GM23338 (cell line): ENCODE measurements at regions not wholly inside any gene's neighbourhood (a gene's known extent, or its start where the extent isn't known, plus 50 kb on each side); places are given as distances from the start of the nearest gene placed in this dataset.

Experiments
- ATAC-seq: fragments of 200-7000 bp; cut with Tn5 transposase; 3 replicates; pipeline ENCODE4 v1.9.1; 2020
- DNase-seq: peaks from one replicate; pipeline ENCODE4 v3.0.0-alpha.2; 2015; ENCODE audit warnings: low spot score
- H2AFZ ChIP-seq: fragments of 200-600 bp; sonication (generic); 2 replicates; pipeline ENCODE4 v1.8.0; 2016; ENCODE audit warnings: antibody characterized with exemption, mild to moderate bottlenecking, moderate library complexity
- H3F3A ChIP-seq: fragments of 200-600 bp; sonication (generic); replicated peaks from 2 replicates; pipeline ENCODE4 v1.8.0; 2017; ENCODE audit warnings: antibody characterized with exemption, mixed run types, low read depth
- H3K27ac ChIP-seq: fragments of 200-600 bp; sonication (generic); 2 replicates; pipeline ENCODE4 v1.6.1; 2016; ENCODE audit warnings: low read depth
- H3K27me3 ChIP-seq: fragments of 200-600 bp; sonication (generic); 2 replicates; pipeline ENCODE4 v1.8.0; 2016; ENCODE audit warnings: mild to moderate bottlenecking, mixed run types, moderate library complexity; ENCODE audit not compliant: insufficient read depth
- H3K36me3 ChIP-seq: fragments of 200-600 bp; sonication (generic); 2 replicates; pipeline ENCODE4 v1.8.0; 2016; ENCODE audit warnings: mild to moderate bottlenecking; ENCODE audit not compliant: insufficient read depth
- H3K4me1 ChIP-seq: fragments of 200-600 bp; sonication (generic); 2 replicates; pipeline ENCODE4 v1.8.0; 2016; ENCODE audit warnings: mild to moderate bottlenecking, moderate library complexity; ENCODE audit not compliant: insufficient read depth
- H3K4me2 ChIP-seq: fragments of 200-600 bp; sonication (generic); 2 replicates; pipeline ENCODE4 v1.7.1; 2017; ENCODE audit warnings: mixed run types
- H3K4me3 ChIP-seq: fragments of 200-600 bp; sonication (generic); 2 replicates; pipeline ENCODE4 v1.6.1; 2016; ENCODE audit warnings: mixed run types
- H3K79me2 ChIP-seq: fragments of 200-600 bp; sonication (generic); replicated peaks from 2 replicates; pipeline ENCODE4 v1.8.0; 2017; ENCODE audit warnings: mild to moderate bottlenecking; ENCODE audit not compliant: insufficient read depth
- H3K9me2 ChIP-seq: fragments of 200-600 bp; sonication (generic); 2 replicates; pipeline ENCODE4 v1.8.0; 2017; ENCODE audit not compliant: insufficient read depth
- H4K20me1 ChIP-seq: fragments of 200-600 bp; sonication (generic); replicated peaks from 2 replicates; pipeline ENCODE4 v1.8.0; 2017; ENCODE audit warnings: mild to moderate bottlenecking; ENCODE audit not compliant: insufficient read depth
- H3K27ac Mint-ChIP-seq: 2 replicates; pipeline ENCODE4 v1.8.0; 2020; ENCODE audit warnings: inconsistent platforms, mild to moderate bottlenecking, moderate library complexity, mixed read lengths
- H3K27me3 Mint-ChIP-seq: 3 replicates; pipeline ENCODE4 v1.8.0; 2022; ENCODE audit warnings: low read depth, mild to moderate bottlenecking, moderate library complexity, mixed read lengths, inconsistent platforms; ENCODE audit not compliant: insufficient read depth, poor library complexity
- H3K36me3 Mint-ChIP-seq: 3 replicates; pipeline ENCODE4 v1.8.0; 2021; ENCODE audit warnings: low read depth, mild to moderate bottlenecking, inconsistent platforms, moderate library complexity, mixed read lengths
- H3K4me1 Mint-ChIP-seq: 3 replicates; pipeline ENCODE4 v1.8.0; 2020; ENCODE audit warnings: mild to moderate bottlenecking, inconsistent platforms, mixed read lengths
- H3K4me3 Mint-ChIP-seq: 3 replicates; pipeline ENCODE4 v1.8.0; 2021; ENCODE audit warnings: moderate library complexity, mild to moderate bottlenecking, inconsistent platforms, mixed read lengths
- H3K9me3 Mint-ChIP-seq: 3 replicates; pipeline ENCODE4 v1.8.0; 2020; ENCODE audit warnings: moderate library complexity, mild to moderate bottlenecking, inconsistent platforms, mixed read lengths
- CREB1 ChIP-seq: fragments of 250-450 bp; sonication (Bioruptor Pico); IDR thresholded peaks from 2 replicates; pipeline ENCODE4 v1.5.0; 2020; ENCODE audit warnings: low read depth, mild to moderate bottlenecking, moderate library complexity
- CTCF ChIP-seq, 2 experiments: fragments of 200-600 bp in 1 of 2; sonication (generic) in 1 of 2; conservative IDR thresholded peaks; 2 replicates each; pipeline versions ENCODE4 v1.5.1 to v1.6.1; 2016 to 2017; ENCODE audit warnings: antibody characterized with exemption in 2 of 2, low read depth in 2 of 2, mild to moderate bottlenecking in 2 of 2, moderate library complexity in 1 of 2
- ETS1 ChIP-seq: IDR thresholded peaks from 2 replicates; pipeline ENCODE4 v1.6.1; 2016; ENCODE audit warnings: antibody characterized with exemption
- EZH2 ChIP-seq: fragments of 200-600 bp; sonication (generic); IDR thresholded peaks from one replicate; pipeline ENCODE4 v1.8.0; 2017; ENCODE audit warnings: antibody characterized with exemption, mild to moderate bottlenecking, low read depth; ENCODE audit not compliant: unreplicated experiment
- EZH2phosphoT487 ChIP-seq: fragments of 200-600 bp; sonication (generic); IDR thresholded peaks from one replicate; pipeline ENCODE4 v1.8.1; 2018; ENCODE audit warnings: antibody characterized with exemption; ENCODE audit not compliant: unreplicated experiment
- JUNB ChIP-seq: IDR thresholded peaks from one replicate; pipeline ENCODE4 v1.6.1; 2016; ENCODE audit warnings: antibody characterized with exemption; ENCODE audit not compliant: unreplicated experiment
- NANOG ChIP-seq: IDR thresholded peaks from 2 replicates; pipeline ENCODE4 v1.6.1; 2016; ENCODE audit warnings: antibody characterized with exemption, borderline replicate concordance
- POLR2AphosphoS5 ChIP-seq: IDR thresholded peaks from 2 replicates; pipeline ENCODE4 v1.6.1; 2016; ENCODE audit warnings: antibody characterized with exemption, low read depth
- REST ChIP-seq: IDR thresholded peaks from one replicate; pipeline ENCODE4 v1.6.1; 2018; ENCODE audit warnings: antibody characterized with exemption; ENCODE audit not compliant: unreplicated experiment
- STAT1 ChIP-seq: IDR thresholded peaks from one replicate; pipeline ENCODE4 v1.6.1; 2016; ENCODE audit warnings: antibody characterized with exemption; ENCODE audit not compliant: unreplicated experiment
- ZNF114 ChIP-seq: fragments of 250-450 bp; sonication (Bioruptor Pico); IDR thresholded peaks from 2 replicates; pipeline ENCODE4 v1.5.0; 2020; ENCODE audit warnings: mild to moderate bottlenecking, moderate library complexity
- ZNF331 ChIP-seq: fragments of 250-450 bp; sonication (Bioruptor Pico); IDR thresholded peaks from 2 replicates; pipeline ENCODE4 v1.5.0; 2020; ENCODE audit warnings: low read depth, mild to moderate bottlenecking, moderate library complexity

- no peak for TF ChIP-seq REST
- no peak for TF ChIP-seq JUNB
- TF ChIP-seq ZNF114 (CRISPR knock-in tag), result no peak
- no peak for TF ChIP-seq ETS1
Measured at GRCh38 chr17:69936996-69937395, 138.0 kb upstream of the KCNJ16 start (continued).

- ATAC-seq (no peak), DNase-seq (no peak)
- H3K27ac ChIP-seq, result no peak overlapping the region
- no peaks in the 10 kb centered on the region for H3K27me3 ChIP-seq
- TF ChIP-seq CREB1 (CRISPR knock-in tag), result no peak
- H3K79me2 ChIP-seq, result no peaks in the 10 kb centered on the region
- H4K20me1 ChIP-seq, result no peaks in the 10 kb centered on the region
- H3K4me2 ChIP-seq, result no peak overlapping the region
- H3F3A ChIP-seq, result no peaks in the 10 kb centered on the region
- no peaks in the 10 kb centered on the region for H3K4me1 ChIP-seq
- H3K27me3 Mint-ChIP-seq, result no peaks in the 10 kb centered on the region
- no peaks in the 10 kb centered on the region for H3K4me1 Mint-ChIP-seq
- no peak overlapping the region for H2AFZ ChIP-seq
- H3K4me3 Mint-ChIP-seq, result no peak overlapping the region
- H3K9me3 Mint-ChIP-seq, result no peaks in the 10 kb centered on the region
- no peak overlapping the region for H3K4me3 ChIP-seq
- no peaks in the 10 kb centered on the region for H3K36me3 ChIP-seq
- H3K27ac Mint-ChIP-seq, result no peak overlapping the region
- no peaks in the 10 kb centered on the region for H3K9me2 ChIP-seq
- no peaks in the 10 kb centered on the region for H3K36me3 Mint-ChIP-seq
Measured at GRCh38 chr17:69943058-69943457, 132.0 kb upstream of the KCNJ16 start.

- no peak overlapping the region for H2AFZ ChIP-seq
- DNase-seq, result no peak
- H3K4me3 ChIP-seq, result no peak overlapping the region
- no peaks in the 10 kb centered on the region for H3K4me1 ChIP-seq
- Mint-ChIP-seq H3K4me3 (no peak overlapping the region), H3K27ac (no peak overlapping the region), H3K36me3 (no peaks in the 10 kb centered on the region), H3K4me1 (no peaks in the 10 kb centered on the region), H3K9me3 (no peaks in the 10 kb centered on the region), H3K27me3 (no peaks in the 10 kb centered on the region)
- H4K20me1 ChIP-seq, result no peaks in the 10 kb centered on the region
- no peak overlapping the region for H3K27ac ChIP-seq
- no peaks in the 10 kb centered on the region for H3K36me3 ChIP-seq
- no peaks in the 10 kb centered on the region for H3K9me2 ChIP-seq
- no peaks in the 10 kb centered on the region for H3F3A ChIP-seq
- H3K27me3 ChIP-seq, result no peaks in the 10 kb centered on the region
- H3K79me2 ChIP-seq, result no peaks in the 10 kb centered on the region
- no peak for ATAC-seq
- H3K4me2 ChIP-seq, result no peak overlapping the region
- TF ChIP-seq NANOG (no peak), POLR2AphosphoS5 (no peak), EZH2 (no peak), ZNF114 (CRISPR knock-in tag) (no peak), ETS1 (no peak), ZNF331 (CRISPR knock-in tag) (no peak), JUNB (no peak), STAT1 (no peak), EZH2phosphoT487 (no peak), CTCF (conservative IDR thresholded peaks at IDR 0.05; ENCODE audit: low read depth in 2 of 2) (no peak), REST (no peak)
Measured at GRCh38 chr17:69944406-69944805, 130.6 kb upstream of the KCNJ16 start.
